Body of pancreas (tissue), 4 donors: ENCODE measurements at regions not wholly inside any gene's neighbourhood (a gene's known extent, or its start where the extent isn't known, plus 50 kb on each side); places are given as distances from the start of the nearest gene placed in this dataset.

ENCODE experiments used
- CTCF ChIP-seq, 7 experiments: fragments of 450-650 bp in 4 of 7; fragments of 200-600 bp in 3 of 7; sonication (generic) in 3 of 7; IDR thresholded peaks; one replicate each; pipeline ENCODE4 v1.5.1; 2016 to 2019; ENCODE audit warnings: antibody characterized with exemption in 7 of 7
- POLR2A ChIP-seq, 3 donors: fragments of 450-650 bp; IDR thresholded peaks; one replicate each; pipeline ENCODE4 v1.6.1; 2016; ENCODE audit warnings: antibody characterized with exemption in 3 of 3, mild to moderate bottlenecking in 2 of 3

GRCh38 chr4:10278071-10278470 is 161.5 kb upstream of the WDR1 start:
- TF ChIP-seq CTCF (IDR thresholded peaks at IDR 0.05) (no peak), POLR2A (IDR thresholded peaks at IDR 0.05) (no peak)
